ENCODE measurements at regions not wholly inside any gene's neighbourhood (a gene's known extent, or its start where the extent isn't known, plus 50 kb on each side); places are given as distances from the start of the nearest gene placed in this dataset.

- TF ChIP-seq POLR2A (IDR thresholded peaks at IDR 0.05; ENCODE audit: low read length) = no peak
- TF ChIP-seq GATA1 (IDR thresholded peaks at IDR 0.05; ENCODE audit: low read depth, low read length) = no peak
- DNase-seq = no peak
Measured at GRCh38 chr2:238629064-238629463, 202.3 kb downstream of the ASB1 start.

DNA sequence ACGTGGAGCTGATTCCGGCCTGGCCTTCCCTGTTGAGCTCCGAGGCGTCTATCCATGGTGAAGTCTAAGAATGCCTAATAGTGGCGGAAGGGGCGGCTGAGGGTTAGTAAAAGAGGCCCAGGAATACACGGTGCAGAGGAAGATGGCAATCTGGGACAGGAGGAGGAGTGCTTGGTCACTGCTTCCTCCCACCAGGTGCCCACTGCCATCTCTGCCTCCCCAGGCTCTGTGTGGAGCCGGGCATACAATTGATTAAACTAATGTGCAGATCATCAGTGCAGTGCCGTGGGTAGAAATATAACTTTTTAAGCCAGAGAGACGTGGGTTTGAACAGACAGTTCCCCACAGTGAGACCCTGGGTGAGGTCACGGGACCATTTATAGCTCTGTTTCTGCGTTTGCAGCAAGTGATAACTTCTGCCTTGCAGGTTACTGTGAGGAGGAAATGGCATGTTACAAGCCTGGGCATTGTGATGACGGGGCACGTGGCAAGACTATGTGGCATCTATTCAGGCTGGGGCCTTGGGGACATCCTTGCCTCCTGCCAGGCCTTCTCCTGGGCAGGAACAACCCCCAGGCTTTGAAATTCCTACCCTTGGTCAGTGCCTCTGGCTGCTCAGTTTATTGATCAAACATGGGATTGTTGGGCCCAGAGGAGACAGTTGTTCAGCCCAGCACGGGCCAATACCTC is 204.9 kb downstream of the ASB1 start:
- no peak for DNase-seq
- no peak for TF ChIP-seq POLR2A (IDR thresholded peaks at IDR 0.05; ENCODE audit: low read length)
- no peak for TF ChIP-seq GATA1 (IDR thresholded peaks at IDR 0.05; ENCODE audit: low read depth, low read length)

DNA sequence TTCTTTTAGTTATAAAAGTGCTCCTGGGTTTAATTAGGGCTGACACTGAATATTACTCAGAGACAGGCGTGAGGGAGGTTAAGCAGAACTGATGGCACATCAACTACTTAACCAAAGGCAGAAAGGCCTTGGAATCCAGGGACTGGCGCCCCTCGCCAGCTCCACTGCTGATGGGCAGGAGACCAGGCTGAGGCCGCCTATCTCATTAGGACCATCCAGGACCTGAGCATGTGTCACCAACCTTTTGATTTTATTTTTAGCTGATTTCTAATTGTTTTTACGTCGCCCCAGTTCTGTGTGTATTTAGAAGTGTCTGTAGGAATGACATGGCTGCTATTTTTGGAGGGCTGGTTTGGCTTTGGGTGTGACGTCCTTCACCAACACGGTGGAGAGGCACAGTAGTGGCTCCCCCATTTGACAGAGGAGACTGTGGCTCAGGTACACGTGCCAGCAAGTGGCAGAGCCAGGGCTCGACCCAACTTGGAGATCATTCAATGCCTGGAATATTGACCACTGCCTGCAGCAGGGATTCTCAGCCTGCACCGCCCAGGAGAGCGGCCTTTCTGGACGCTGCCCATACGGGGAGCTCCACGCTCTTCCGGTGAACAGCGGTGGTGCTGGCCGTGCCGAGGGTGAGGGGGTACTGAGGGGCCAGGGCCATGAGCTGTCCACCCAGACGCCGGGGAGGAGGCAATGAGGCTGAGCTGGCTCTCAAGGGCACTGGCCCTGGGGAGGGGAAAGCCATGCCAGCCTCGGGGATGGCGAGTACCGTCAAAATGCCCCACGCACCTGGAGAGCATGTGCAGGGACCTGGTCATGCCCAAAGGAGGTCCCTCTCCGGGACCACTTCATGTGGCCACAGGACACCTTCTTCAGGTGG is 205.7 kb downstream of the ASB1 start:
- no peak for DNase-seq
- TF ChIP-seq GATA1 (IDR thresholded peaks at IDR 0.05; ENCODE audit: low read depth, low read length) (no peak), POLR2A (IDR thresholded peaks at IDR 0.05; ENCODE audit: low read length) (no peak)

DNA sequence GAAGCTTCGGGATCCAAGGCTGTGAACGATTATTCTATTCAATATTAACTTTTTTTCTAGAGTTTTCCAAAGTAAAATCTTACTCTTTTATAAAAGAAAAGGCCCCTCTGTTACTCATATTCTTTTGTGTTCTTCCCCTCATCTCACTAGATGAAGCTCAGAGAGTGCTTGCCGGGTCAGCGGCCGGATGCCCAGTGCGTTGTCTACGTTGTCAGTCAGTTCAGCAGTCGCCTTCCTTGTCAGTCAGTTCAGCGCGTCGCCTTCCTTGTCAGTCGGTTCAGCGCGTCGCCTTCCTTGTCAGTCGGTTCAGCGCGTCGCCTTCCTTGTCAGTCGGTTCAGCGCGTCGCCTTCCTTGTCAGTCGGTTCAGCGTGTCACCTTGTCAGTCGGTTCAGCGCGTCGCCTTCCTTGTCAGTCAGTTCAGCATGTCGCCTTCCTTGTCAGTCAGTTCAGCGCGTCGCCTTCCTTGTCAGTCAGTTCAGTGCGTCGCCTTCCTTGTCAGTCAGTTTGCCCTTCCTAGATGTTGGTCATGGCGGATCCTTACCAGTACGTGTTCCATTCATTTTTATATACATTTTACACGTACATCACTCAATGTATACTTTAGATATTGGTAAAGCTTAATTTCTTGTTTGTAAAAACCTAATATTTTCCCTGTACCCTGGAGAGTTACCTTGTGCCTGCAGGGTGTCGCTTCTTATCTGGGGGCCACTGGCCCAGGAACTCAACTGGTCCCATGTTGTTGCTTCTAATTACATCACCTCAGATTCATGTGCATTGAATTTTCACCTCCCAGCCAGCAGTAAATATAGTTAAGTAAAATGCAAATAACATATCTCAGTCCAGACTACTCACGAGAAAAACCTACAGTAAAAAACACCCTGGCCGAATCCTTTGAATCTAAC is 206.9 kb downstream of the ASB1 start:
- no peak for TF ChIP-seq POLR2A (IDR thresholded peaks at IDR 0.05; ENCODE audit: low read length)
- TF ChIP-seq GATA1 (IDR thresholded peaks at IDR 0.05; ENCODE audit: low read depth, low read length) = no peak
- DNase-seq = peak in 1 of 2 experiments; percentile 25

GRCh38 chr2:238634701-238635357 is 208.1 kb downstream of the ASB1 start:
- no peak for DNase-seq
- TF ChIP-seq POLR2A (IDR thresholded peaks at IDR 0.05; ENCODE audit: low read length) (no peak), GATA1 (IDR thresholded peaks at IDR 0.05; ENCODE audit: low read depth, low read length) (no peak)

GRCh38 chr2:238635647-238636051 is 208.9 kb downstream of the ASB1 start:
- TF ChIP-seq GATA1 (IDR thresholded peaks at IDR 0.05; ENCODE audit: low read depth, low read length) (no peak), POLR2A (IDR thresholded peaks at IDR 0.05; ENCODE audit: low read length) (no peak)

GRCh38 chr2:238636269-238637073 is 209.7 kb downstream of the ASB1 start:
- TF ChIP-seq POLR2A (IDR thresholded peaks at IDR 0.05; ENCODE audit: low read length) (no peak), GATA1 (IDR thresholded peaks at IDR 0.05; ENCODE audit: low read depth, low read length) (no peak)
- no peak for DNase-seq

More at GRCh38 chr2:238635647-238636051, 208.9 kb downstream of the ASB1 start:
- no peak for DNase-seq

DNA sequence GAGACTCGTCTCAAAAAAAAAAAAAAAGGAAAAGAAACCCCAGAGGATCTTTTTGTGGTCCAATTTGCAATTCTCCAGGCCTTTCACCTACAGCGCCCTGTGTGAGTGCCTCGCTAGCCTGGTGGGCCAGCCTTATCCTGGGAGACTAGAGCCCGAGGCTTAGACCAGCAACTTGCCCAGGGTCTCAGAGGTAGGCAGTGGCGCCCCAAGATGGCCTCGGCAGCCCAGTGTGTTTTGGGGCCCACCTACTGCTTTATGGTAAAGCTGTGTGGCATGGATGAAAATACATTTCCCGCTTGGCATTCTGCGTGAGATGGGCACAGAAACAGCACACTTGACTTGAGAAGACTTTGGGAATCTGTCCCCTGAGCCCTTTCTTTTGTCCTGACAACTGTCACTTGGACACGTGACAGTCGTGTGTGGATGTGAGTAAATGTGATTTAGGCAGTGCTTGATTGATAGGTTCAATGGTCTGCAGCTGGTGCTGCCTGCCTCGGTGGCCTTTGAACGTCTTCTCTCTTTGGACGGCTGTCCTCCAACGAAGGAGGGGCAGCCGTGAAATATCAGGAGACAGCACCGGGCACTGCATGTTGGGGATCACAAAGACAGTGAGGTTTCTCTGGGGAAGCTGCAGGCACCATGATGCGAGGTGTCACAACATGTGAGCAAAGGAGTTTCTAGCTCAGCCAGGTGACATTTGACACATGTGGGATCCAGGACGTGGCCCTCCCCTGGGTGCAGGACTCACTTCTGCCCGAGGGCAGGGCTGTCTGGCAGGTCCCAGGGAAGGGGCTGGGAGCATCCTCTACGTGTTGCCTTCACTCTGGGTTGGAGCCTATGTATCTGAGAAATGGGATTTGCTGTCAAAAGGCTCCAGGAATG is 209.5 kb upstream of the TWIST2 start:
- no peak for DNase-seq
- no peak for TF ChIP-seq GATA1 (IDR thresholded peaks at IDR 0.05; ENCODE audit: low read depth, low read length)
- TF ChIP-seq POLR2A (IDR thresholded peaks at IDR 0.05; ENCODE audit: low read length) = no peak

DNA sequence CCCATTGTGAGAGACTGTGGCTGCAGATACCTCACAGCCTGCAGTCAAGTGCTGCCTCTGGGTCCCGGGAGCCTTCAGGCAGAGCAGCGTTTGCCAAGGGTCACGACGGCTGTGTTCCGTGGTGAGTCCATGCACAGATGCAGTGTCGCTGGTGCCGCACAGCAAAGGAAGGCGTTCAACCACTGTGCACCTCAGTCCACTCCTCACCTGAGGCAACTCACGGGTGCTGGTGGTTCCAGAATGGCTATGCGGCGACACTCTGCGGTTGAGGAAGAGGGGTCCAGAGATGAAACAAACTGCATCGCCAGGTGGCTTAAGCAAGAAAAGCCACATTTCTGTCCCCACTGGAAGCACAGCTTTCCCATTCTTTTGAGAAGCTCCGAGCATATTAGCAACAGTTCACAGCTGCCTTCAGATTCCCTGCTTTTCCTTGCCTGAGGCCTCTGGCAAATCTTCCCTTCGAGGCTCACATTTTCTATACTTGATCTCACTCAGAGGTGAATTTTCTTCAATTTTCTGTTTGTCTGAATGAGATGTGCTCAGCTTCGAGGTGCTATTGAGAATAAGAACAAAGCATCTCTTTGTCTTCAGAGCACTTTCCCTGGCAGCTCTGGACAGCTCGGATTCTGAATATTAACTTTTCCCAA is 208.8 kb upstream of the TWIST2 start:
- TF ChIP-seq POLR2A (IDR thresholded peaks at IDR 0.05; ENCODE audit: low read length) (no peak), GATA1 (IDR thresholded peaks at IDR 0.05; ENCODE audit: low read depth, low read length) (no peak)
- no peak for DNase-seq

DNA sequence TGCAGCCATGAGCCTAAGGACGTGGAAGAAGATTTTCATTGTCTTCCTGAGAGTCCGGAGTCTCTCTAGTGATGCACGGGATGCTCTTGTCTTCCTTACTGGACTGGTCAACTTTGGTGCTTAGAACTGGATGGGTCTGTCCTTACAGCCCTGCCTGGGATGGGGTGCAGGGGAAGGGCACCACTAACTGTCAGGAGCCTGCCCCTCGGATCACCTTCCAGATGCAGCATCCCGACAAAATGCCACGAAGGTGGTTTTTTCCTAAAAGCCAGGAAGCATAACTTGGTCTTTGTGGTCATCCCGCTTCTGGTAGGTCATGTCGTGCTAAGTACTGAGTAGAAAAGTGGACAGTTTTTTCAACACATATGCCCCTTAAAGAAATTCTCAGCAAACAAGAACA is 207.4 kb upstream of the TWIST2 start:
- TF ChIP-seq GATA1 (IDR thresholded peaks at IDR 0.05; ENCODE audit: low read depth, low read length) (no peak), POLR2A (IDR thresholded peaks at IDR 0.05; ENCODE audit: low read length) (no peak)

GRCh38 chr2:238642973-238643372 is 204.9 kb upstream of the TWIST2 start:
- TF ChIP-seq POLR2A (IDR thresholded peaks at IDR 0.05; ENCODE audit: low read length) = no peak
- no peak for TF ChIP-seq GATA1 (IDR thresholded peaks at IDR 0.05; ENCODE audit: low read depth, low read length)

More for the DNA sequence above, 207.4 kb upstream of the TWIST2 start:
- no peak for DNase-seq

More at GRCh38 chr2:238642973-238643372, 204.9 kb upstream of the TWIST2 start:
- no peak for DNase-seq
